Left colon (tissue), 2 donors: ENCODE measurements at regions not wholly inside any gene's neighbourhood (a gene's known extent, or its start where the extent isn't known, plus 50 kb on each side); places are given as distances from the start of the nearest gene placed in this dataset.

Experiments used
- ATAC-seq: fragments of 200-7000 bp; cut with Tn5 transposase; one replicate; pipeline ENCODE4 v1.9.1; 2020; ENCODE audit warnings: mild to moderate bottlenecking, moderate library complexity
- DNase-seq, 2 donors: peaks; one replicate each; pipeline ENCODE4 v3.0.0-alpha.2; 2020
- intact Hi-C, 2 donors: fragments of 100-400 bp; cut with DNase I in 1 of 2; cut with micrococcal nuclease in 1 of 2; formaldehyde crosslinking; loops; one replicate each; pipeline versions ENCODE4 v1.11.2 to v1.14.0; 2022; cut with DNase I, micrococcal nuclease
- donor health status: DM: no; HTN: no; CAD: no.
- donor health status: DM: yes; HTN: yes; CAD: no.

DNA sequence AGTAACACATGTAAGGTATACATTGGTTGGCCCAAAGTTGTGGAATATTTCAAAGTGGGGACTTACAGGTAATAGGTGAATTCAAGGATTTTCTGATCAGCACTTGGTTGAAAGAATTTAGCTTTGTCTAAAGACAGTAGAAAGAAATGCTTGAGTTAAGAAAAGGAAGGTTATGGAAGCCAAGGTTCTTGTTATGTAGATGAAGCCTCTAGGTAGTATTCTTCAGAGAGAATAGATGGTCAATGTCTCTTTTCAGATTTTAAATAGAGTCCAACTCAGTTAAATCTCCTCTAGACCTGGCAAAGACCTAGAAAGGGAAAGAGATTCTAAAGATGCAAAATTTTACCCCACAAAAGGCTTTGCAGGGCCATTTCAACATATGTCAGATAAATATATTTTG is 157.4 kb downstream of the ANKRD30B start:
- intact Hi-C loops: no loop called here
- DNase-seq: no peak

DNA sequence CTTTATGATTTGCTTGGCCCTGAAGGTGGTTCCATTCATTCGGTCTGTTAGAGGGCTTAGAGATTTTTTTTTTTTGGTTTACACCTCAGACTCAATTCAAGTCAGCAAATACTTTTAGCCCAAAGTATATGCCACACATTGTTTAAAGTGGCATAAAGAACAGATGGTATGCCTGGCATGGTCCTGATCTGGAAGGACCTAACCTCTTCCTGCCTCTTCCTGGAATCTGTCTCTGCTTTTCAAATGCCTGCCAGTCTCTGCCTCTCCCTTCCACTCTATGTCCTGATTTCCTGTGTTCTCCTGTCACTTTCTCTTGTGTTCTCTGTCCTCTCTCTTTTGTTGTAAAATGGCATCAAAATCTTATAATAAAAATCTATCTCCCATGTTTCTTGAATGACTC is 158.0 kb downstream of the ANKRD30B start:
- ATAC-seq: peak; percentile 64

More for the DNA sequence above, 157.4 kb downstream of the ANKRD30B start:
- no peak for ATAC-seq

GRCh38 chr18:14907420-14907819 is 159.4 kb downstream of the ANKRD30B start:
- ATAC-seq (no peak), DNase-seq (no peak)
- intact Hi-C loops: no loop called here

More for the DNA sequence above, 158.0 kb downstream of the ANKRD30B start:
- intact Hi-C loops: no loop called here
- no peak for DNase-seq

- no peak for ATAC-seq
- DNase-seq: no peak
- intact Hi-C loops: no loop called here
Observed at GRCh38 chr18:14908541-14908940, 160.6 kb downstream of the ANKRD30B start.

- intact Hi-C loops: no loop called here
- ATAC-seq (no peak), DNase-seq (no peak)
Observed at GRCh38 chr18:14912967-14913366, 165.0 kb downstream of the ANKRD30B start.

- intact Hi-C loops: no loop called here
- ATAC-seq (no peak), DNase-seq (no peak)
Observed at GRCh38 chr18:14914121-14914520, 166.1 kb downstream of the ANKRD30B start.

DNA sequence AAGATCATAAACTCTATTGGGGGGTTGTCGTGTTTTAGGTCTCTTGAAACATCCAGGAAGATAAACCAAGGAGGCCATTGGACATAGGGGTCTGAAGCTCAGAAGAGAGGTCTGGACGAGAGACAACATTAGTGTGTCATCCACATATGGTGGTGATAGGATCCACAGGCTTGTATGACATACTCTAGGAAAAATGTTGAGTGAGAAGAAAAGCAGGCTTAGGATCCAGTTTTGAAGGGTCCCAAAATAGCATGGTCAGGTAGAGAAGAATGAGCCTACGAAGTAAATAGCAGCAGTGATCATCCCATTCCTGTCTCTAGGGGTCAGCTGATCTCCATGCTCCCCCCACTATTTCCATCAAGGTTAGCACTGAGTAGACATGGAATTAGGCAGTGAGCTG is 166.8 kb downstream of the ANKRD30B start:
- ATAC-seq (no peak), DNase-seq (no peak)
- intact Hi-C loops: no loop called here

DNA sequence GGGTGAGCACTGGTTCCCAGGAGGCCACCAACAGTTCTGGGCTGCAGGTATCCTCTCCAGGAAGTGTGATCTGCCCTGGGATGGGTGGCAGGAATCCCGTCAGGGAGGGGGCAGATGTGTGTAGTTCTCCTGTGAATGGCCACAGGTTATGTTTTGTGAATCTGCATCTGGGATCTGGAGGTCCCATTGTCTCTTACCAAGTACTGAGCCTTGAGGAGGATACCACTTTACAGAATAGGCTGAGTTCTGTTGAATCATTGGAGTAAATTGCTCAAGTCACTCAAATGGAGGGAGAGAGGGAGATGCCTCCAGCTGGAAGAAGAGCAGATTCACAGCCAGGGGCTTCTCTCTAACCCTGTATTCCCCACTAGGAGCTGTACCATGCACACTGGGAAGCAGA is 168.2 kb downstream of the ANKRD30B start:
- ATAC-seq (no peak), DNase-seq (no peak)
- intact Hi-C loops: no loop called here

DNA sequence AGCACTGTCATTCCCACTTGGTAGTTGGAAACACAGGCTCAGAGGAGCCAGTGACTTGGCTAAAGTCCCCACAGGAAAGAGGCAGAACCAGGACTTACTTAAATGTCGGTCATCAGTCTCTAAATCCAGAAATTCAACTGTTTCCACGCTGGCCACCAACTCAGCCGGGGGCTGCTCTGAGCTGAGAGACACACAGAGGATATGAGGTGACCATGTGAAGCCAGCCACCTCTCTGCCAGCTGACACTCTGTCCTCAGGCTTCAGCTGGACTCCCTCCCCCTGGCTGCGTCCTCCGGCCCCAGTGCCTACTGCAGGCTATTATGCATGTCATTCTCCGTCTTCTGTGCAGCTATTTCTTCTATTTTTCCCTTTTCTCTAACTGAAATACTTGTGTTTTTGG is 168.9 kb downstream of the ANKRD30B start:
- ATAC-seq: no peak
- intact Hi-C loops: no loop called here
- DNase-seq: no peak

GRCh38 chr18:14917311-14917710 is 169.3 kb downstream of the ANKRD30B start:
- ATAC-seq (no peak), DNase-seq (no peak)
- intact Hi-C loops: no loop called here

- intact Hi-C loops: no loop called here
- peak; percentile 78 to 86 for DNase-seq
- peak; percentile 73 for ATAC-seq
Observed at GRCh38 chr18:14919666-14920065, 171.7 kb downstream of the ANKRD30B start.

- ATAC-seq: peak; percentile 72
- peak in 1 of 2 donors; percentile 65 for DNase-seq
- intact Hi-C loops: no loop called here
Observed at GRCh38 chr18:14921031-14921430, 173.1 kb downstream of the ANKRD30B start.

GRCh38 chr18:14921547-14921946 is 173.6 kb downstream of the ANKRD30B start:
- DNase-seq (no peak), ATAC-seq (peak; percentile 71)
- intact Hi-C loops: no loop called here

GRCh38 chr18:14922031-14922430 is 174.1 kb downstream of the ANKRD30B start:
- no peak for DNase-seq
- peak; percentile 16 for ATAC-seq
- intact Hi-C loops: no loop called here

GRCh38 chr18:14922965-14923565 is 175.1 kb downstream of the ANKRD30B start:
- no peak for ATAC-seq
- no peak for DNase-seq
- intact Hi-C loops: no loop called here

- DNase-seq: no peak
- intact Hi-C loops: no loop called here
- ATAC-seq: no peak
Observed at GRCh38 chr18:14924226-14924625, 176.3 kb downstream of the ANKRD30B start.

DNA sequence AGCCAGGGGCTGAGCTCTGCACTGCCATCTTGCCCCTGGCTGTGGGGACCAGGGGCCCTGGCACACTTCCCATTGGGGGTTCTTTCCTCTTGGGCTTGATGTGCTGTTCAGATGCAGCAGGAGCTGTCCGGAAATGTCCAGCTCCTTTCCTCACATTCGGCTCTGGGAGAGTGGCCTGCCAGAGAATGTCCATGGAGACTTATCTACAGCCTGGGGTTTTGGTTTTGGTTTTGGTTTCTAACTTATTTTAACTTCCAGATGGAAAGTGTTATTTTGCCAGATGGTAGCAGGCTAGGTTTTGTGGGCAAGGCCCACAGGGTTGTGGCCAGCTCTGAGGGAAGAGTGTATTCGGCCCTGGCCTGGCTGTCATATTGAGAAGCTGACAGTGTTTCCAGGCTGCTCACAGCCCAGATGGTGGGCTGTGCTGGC is 177.3 kb downstream of the ANKRD30B start:
- intact Hi-C loops: no loop called here
- DNase-seq (no peak), ATAC-seq (no peak)

GRCh38 chr18:14927701-14928100 is 179.7 kb downstream of the ANKRD30B start:
- ATAC-seq (no peak), DNase-seq (no peak)
- intact Hi-C loops: no loop called here

- intact Hi-C loops: no loop called here
- no peak for DNase-seq
- no peak for ATAC-seq
Observed at GRCh38 chr18:14928396-14928795, 180.4 kb downstream of the ANKRD30B start.

DNA sequence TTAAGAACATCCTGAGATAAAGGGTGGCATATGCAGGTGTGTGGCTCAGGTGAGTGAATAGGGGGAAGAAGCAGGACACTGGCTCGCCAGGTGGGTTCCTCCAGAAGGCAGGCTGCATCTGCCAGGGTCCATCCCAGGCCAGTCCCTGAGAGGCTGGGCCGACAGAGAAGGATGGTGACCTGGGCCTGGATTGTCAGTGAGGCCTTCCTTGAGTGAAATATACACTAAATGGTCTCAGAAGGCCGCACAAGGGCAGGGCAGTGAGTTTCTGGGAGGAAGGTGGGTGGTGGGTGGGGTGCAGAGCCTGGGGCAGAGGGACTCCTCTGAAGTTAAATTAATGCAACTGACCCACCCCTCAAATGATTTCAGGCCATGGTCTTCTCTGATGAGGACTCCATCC is 182.1 kb downstream of the ANKRD30B start:
- intact Hi-C loops: no loop called here
- DNase-seq (no peak), ATAC-seq (no peak)

GRCh38 chr18:14930576-14930975 is 182.6 kb downstream of the ANKRD30B start:
- intact Hi-C loops: no loop called here
- ATAC-seq (no peak), DNase-seq (no peak)
